ENCODE measurements at regions not wholly inside any gene's neighbourhood (a gene's known extent, or its start where the extent isn't known, plus 50 kb on each side); places are given as distances from the start of the nearest gene placed in this dataset.
"Not testable (repeated sequence)": the region's sequence is repeated elsewhere in the genome, so short reads cannot be mapped to it uniquely, and the experiment has no call there.

DNA sequence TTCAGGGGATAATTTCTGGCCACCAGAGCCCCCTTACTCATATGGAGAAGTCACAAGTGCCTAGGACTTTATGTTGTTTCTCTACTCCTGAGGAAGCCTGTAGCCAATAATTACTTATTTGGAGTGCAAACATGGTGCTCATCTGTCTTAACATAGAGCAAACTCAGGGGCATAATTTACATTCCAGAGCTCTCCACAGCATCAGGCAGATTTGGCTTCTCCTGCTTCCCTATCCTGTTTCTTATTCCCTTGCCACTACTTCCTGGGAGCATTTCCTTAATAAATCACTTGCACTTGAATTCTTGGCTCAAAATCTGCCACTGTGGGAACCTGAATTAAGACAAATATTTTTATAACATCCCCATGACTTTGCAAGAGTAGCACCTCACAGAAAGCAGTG is 960.9 kb downstream of the SOCS6 start:
- Mint-ChIP-seq H3K4me3 (no peak overlapping the region), H3K4me1 (no peaks in the 10 kb centered on the region), H3K27me3 (no peaks in the 10 kb centered on the region), H3K36me3 (no peaks in the 10 kb centered on the region), H3K27ac (no peak overlapping the region), H3K9me3 (no peaks in the 10 kb centered on the region)
- DNase-seq, result no peak
- CTCF ChIA-PET, result no interaction called here

DNA sequence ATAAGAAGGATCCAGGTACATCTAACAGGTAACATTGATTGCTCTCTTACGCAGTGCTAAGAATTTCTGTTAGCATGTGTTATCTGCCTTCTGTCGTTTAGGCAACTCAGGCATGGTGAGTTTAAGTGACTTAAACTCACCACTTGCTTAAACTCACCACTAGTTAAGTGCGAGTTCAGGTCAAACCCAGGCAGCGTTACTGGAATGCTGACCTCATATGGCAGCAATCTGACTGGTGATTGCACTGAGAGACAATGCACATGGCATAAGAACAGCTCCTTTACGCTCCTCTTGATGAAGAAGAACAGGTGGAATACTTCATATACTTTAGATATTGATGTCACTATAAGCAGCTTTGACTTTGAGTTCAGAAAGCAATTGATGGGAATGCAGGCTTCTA is 954.1 kb downstream of the SOCS6 start:
- CTCF ChIA-PET, result no interaction called here
- H3K27ac Mint-ChIP-seq, result no peak overlapping the region
- H3K9me3 Mint-ChIP-seq, result no peaks in the 10 kb centered on the region
- no peaks in the 10 kb centered on the region for H3K4me1 Mint-ChIP-seq
- DNase-seq, result no peak
- no peak overlapping the region for H3K4me3 Mint-ChIP-seq
- no peaks in the 10 kb centered on the region for H3K36me3 Mint-ChIP-seq
- H3K27me3 Mint-ChIP-seq, result no peaks in the 10 kb centered on the region

DNA sequence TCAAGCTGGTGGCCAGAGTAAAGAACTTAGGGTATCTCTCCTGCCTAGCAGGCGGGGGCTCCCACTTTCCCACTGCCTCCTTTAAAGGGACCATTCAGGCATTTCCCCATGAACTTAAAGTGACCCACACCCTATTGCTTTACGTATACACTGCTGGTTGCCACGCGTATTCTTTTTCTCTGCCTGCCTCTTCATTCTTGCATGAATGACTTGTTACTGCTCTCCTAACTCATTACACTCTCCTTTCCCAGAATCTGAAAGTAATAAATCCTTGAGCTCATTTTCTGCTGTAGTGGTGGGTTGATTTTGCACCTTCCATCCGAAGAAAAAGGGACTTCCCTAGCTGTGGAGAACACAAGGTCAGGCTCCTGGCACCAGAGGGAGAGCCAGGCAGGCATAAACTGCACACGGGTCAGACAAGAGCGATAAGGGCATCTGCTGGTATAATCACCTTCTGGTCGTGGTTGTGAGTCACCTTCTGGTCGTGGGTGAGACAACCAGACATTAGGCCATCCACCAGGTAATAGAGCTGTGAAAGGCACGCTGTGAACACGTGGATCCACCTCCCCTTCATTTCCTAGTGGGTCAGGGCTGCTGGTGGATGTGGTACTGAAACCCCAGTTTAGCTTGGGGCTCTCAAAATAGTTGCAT is 950.3 kb downstream of the SOCS6 start:
- Mint-ChIP-seq H3K4me3 (no peak overlapping the region), H3K9me3 (no peaks in the 10 kb centered on the region), H3K27ac (no peak overlapping the region), H3K36me3 (no peaks in the 10 kb centered on the region), H3K27me3 (no peaks in the 10 kb centered on the region), H3K4me1 (no peaks in the 10 kb centered on the region)
- CTCF ChIA-PET, result no interaction called here
- DNase-seq, result no peak

DNA sequence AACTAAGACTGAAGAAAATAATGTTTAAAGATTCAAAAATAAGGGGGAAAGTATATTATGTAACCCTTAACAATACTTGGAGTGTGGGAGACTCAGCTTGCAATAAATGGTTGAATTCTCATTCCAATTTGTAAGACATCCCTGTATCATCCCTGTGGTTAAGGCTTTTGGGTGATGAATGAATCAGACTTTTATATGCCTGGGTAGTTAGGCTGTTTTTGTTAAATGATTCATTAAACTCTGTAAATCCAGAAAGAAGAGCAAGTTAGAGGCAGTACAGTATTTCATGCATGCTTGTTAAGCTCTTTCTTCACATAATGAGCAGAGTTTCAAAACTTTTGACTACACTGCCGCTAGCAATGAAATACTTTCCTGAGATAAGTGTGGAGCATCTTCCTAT is 948.8 kb downstream of the SOCS6 start:
- DNase-seq, result no peak
- H3K36me3 Mint-ChIP-seq, result no peaks in the 10 kb centered on the region
- H3K4me3 Mint-ChIP-seq, result no peak overlapping the region
- no peaks in the 10 kb centered on the region for H3K9me3 Mint-ChIP-seq
- no peak overlapping the region for H3K27ac Mint-ChIP-seq
- no peaks in the 10 kb centered on the region for H3K27me3 Mint-ChIP-seq
- CTCF ChIA-PET, result no interaction called here
- H3K4me1 Mint-ChIP-seq, result no peaks in the 10 kb centered on the region

DNA sequence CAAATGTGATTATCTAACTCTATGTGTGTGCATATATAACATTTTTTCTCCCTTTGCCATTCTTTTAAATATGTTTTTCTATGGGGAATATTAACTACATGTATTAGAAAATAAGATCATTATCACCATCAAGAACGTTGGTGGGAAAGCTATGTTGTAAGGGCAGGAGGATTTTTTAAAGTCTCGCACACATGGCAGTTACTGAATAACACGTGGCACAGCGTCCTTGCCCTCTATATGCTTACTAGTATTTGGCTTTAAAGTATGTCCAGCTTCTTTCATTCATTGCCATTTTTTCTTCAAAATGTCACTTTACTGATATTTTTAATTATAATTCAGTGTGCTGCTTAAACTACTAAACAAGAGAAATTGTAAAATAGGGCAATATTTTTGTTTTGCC is 944.3 kb downstream of the SOCS6 start:
- Mint-ChIP-seq H3K27ac (no peak overlapping the region), H3K4me3 (no peak overlapping the region), H3K36me3 (no peaks in the 10 kb centered on the region), H3K27me3 (no peaks in the 10 kb centered on the region), H3K4me1 (no peaks in the 10 kb centered on the region), H3K9me3 (no peaks in the 10 kb centered on the region)
- CTCF ChIA-PET, result no interaction called here
- DNase-seq, result no peak

DNA sequence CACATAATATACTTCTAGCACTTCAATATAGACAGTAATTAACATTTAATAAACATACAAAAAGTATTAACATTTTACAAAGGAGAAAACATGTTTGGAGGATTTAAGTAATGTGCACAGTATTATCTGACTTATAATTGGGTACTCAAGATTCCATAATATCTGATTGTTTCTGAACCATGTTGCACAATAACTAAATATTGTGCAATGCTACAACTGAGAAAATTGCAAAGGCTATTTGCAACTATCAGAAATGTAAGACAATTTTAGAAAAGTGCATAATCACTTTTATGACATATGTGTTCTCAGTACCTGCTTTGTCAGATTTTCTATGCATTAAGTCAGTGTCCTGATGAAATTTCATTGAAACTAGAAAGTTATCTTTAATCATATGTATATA is 934.6 kb downstream of the SOCS6 start:
- Mint-ChIP-seq H3K27ac (no peak overlapping the region), H3K4me3 (no peak overlapping the region), H3K36me3 (no peaks in the 10 kb centered on the region), H3K27me3 (no peaks in the 10 kb centered on the region), H3K4me1 (no peaks in the 10 kb centered on the region), H3K9me3 (no peaks in the 10 kb centered on the region)
- no peak for DNase-seq
- CTCF ChIA-PET, result no interaction called here

DNA sequence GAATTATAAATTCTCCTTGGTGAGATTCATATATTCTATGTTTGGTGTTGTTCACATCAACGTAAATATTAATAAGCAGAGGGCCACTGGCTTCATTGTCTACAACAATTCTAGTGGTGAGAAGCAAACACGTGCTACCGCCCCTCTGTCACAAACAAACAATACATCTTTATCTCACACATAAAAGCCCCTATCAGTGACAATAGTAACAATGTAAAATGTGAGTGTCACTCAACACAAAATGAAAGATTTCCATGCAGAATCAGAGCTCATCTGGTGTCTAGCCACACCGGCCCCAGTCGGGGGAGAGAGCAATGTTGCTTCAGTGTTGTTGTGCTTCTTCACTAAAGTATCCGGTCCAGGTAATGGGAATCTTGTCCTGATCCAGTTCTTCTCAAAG is 932.6 kb downstream of the SOCS6 start:
- CTCF ChIA-PET, result no interaction called here
- Mint-ChIP-seq H3K36me3 (no peaks in the 10 kb centered on the region), H3K4me3 (no peak overlapping the region), H3K9me3 (no peaks in the 10 kb centered on the region), H3K4me1 (no peaks in the 10 kb centered on the region), H3K27ac (no peak overlapping the region), H3K27me3 (no peaks in the 10 kb centered on the region)
- no peak for DNase-seq

DNA sequence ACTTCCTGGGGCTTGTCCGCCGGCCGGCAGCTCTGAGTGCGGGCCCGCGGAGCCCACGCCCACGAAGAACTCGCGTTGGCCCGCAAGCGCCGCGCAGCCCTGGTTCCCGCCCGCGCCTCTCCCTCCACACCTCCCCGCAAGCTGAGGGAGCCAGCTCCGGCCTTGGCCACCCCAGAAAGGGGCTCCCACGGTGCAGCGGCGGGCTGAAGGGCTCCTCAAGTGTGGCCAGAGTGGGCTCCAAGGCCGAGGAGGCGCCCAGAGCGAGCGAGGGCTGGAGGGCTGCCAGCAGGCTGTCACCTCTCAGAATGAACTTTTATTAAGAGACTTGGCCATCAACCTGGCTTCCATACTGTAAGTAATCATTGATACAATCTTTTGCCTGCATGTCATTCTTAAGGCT is 923.9 kb downstream of the SOCS6 start:
- H3K4me3 Mint-ChIP-seq, H3K27ac Mint-ChIP-seq, H3K27me3 Mint-ChIP-seq, DNase-seq, H3K4me1 Mint-ChIP-seq, H3K36me3 Mint-ChIP-seq, CTCF ChIA-PET, H3K9me3 Mint-ChIP-seq: not testable (repeated sequence)

DNA sequence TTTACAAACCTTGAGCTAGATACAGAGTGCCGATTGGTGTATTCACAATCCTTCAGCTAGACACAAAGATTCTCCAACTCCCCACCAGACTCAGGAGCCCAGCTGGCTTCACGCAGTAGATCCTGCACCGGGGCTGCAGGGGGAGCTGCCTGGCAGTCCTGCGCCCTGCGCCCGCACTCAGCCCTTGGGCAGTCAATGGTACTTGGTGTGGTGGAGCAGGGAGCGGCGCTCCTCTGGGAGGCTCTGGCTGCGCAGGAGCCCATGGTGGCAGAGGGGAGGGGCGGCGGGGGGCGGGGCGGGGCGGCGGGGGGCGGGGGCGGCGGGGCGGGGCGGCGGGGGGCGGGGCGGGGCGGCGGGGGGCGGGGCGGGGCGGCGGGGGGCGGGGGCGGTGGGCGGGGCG is 923.4 kb downstream of the SOCS6 start:
- Mint-ChIP-seq H3K9me3 (peaks cover 2% of the 10 kb centered on the region), H3K27ac (no peak overlapping the region), H3K36me3 (no peaks in the 10 kb centered on the region), H3K4me3 (no peak overlapping the region), H3K27me3 (no peaks in the 10 kb centered on the region), H3K4me1 (no peaks in the 10 kb centered on the region)
- CTCF ChIA-PET, result no interaction called here
- DNase-seq, result no peak

DNA sequence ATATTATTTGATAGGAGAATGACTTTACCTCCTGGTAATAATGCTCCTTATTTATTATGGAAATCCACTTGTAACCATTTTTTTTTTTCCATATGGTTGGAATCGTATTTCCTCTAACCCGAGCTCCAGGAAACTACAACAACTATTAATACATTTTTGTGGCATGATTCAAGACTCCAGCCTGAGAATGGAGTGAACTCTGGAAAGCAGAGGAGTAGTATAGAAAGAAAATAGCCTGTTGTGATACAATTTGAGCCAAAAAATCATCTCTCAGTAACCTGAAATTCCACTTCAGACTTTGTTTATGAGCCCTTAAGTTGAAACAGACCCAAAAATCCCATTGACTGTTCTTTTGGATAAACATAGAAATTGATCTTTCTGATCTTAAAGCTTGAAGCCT is 921.1 kb downstream of the SOCS6 start:
- Mint-ChIP-seq H3K27ac (no peak overlapping the region), H3K36me3 (no peaks in the 10 kb centered on the region), H3K4me3 (no peak overlapping the region), H3K4me1 (no peaks in the 10 kb centered on the region), H3K9me3 (peaks cover 2% of the 10 kb centered on the region), H3K27me3 (no peaks in the 10 kb centered on the region)
- CTCF ChIA-PET, result no interaction called here
- no peak for DNase-seq

DNA sequence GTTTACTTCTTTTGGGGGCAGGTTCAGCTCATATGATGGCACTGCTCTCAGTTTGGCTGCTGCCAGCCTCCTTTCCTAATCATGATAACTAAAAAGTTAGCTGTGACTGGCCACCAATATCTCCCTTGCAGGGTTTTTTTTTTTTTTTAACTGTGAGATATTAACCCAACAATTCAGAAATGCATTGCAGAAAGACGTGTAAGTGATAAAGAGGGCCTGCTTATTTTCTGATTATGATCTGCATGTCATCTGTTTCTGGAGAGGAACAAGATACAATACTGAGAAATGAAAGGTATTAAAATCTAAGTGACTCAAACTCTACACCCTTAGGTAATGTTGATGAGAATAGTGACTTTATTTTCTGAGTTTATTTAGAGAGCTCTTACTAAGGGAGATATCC is 905.6 kb downstream of the SOCS6 start:
- CTCF ChIA-PET, result no interaction called here

DNA sequence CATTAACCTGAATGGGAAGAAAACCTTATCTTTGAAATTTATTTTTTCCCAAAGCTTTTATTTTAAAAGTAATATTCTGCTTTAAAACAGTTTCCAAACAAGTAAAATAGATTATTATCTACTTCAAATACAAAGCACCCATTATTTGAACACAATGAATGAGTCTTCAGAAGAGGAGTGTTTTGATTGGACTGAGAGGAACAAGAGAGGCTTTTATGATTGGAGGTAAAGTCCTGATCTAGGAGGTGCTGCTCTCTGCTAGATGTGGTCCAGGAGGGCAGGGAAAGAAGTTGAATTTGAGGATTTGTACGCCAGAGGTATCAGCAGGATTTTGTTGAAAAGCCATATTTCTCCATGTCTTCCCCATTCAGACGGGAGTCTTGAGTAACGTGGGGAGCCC is 900.7 kb downstream of the SOCS6 start:
- CTCF ChIA-PET, result no interaction called here
- no peak for DNase-seq
- Mint-ChIP-seq H3K9me3 (no peaks in the 10 kb centered on the region), H3K36me3 (no peaks in the 10 kb centered on the region), H3K27me3 (no peaks in the 10 kb centered on the region), H3K4me1 (no peaks in the 10 kb centered on the region), H3K27ac (no peak overlapping the region), H3K4me3 (no peak overlapping the region)

More for the DNA sequence above, 905.6 kb downstream of the SOCS6 start:
- no peak overlapping the region for H3K4me3 Mint-ChIP-seq
- H3K36me3 Mint-ChIP-seq, result no peaks in the 10 kb centered on the region
- no peaks in the 10 kb centered on the region for H3K27me3 Mint-ChIP-seq
- H3K4me1 Mint-ChIP-seq, result no peaks in the 10 kb centered on the region
- no peak overlapping the region for H3K27ac Mint-ChIP-seq
- H3K9me3 Mint-ChIP-seq, result no peaks in the 10 kb centered on the region
- DNase-seq, result no peak

DNA sequence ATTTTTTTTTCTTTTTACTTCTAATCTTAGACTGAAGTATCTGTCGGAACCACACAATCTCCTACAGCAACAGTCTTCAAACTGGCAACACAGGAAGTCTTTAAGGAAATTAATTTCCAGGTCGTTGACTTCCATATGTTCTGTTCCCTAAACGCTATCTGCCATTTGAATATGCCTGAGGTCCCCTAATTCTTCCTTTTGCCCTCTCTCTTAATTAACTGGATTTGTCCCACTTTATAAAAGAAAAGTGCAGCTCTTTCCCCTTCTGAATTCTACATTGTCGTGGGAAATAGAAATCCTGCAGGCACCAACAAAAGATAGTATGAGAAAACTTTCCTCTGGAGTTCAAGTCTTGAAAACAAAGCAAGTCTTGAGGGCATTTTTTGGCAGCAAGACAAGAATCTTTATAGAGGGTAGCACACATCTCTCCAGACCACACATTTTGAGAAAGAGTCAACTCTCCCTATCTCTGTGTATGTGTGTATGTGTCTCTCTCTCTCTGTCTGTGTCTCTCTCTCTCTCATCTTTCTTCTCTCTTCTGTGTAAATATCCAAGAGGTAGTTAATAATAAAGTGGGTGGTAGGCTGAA is 879.8 kb downstream of the SOCS6 start:
- H3K27me3 Mint-ChIP-seq, result no peaks in the 10 kb centered on the region
- no peaks in the 10 kb centered on the region for H3K36me3 Mint-ChIP-seq
- no peaks in the 10 kb centered on the region for H3K9me3 Mint-ChIP-seq
- H3K27ac Mint-ChIP-seq, result no peak overlapping the region
- CTCF ChIA-PET, result no interaction called here
- DNase-seq, result no peak
- H3K4me1 Mint-ChIP-seq, result no peaks in the 10 kb centered on the region
- no peak overlapping the region for H3K4me3 Mint-ChIP-seq

DNA sequence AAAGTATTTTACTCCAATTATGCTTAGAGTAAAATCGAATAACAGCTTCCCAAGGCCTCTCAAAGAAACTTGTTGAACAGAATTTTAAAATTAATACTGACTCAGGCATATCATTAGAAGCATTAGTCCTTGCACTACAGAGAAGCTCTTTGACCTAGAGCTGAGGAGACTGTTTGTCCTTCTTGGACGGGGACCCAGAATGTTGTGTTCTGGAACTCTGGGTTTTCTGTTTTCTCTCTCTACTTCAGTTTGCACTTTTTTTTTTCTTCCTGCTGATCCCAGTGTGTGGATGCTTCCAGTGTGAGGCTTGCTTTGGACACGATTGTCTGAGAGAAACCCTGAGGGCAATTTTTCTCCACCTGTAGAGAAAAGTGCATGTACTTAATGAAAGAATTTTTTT is 847.6 kb downstream of the SOCS6 start:
- CTCF ChIA-PET, result interaction anchor here (0.5 kb wide), 1 partner anchor 22 kb away, joined by 3 read pairs; no protein-coding TSS in a partner anchor
- Mint-ChIP-seq H3K9me3 (peaks cover 2% of the 10 kb centered on the region), H3K27ac (no peak overlapping the region), H3K36me3 (no peaks in the 10 kb centered on the region), H3K4me1 (no peaks in the 10 kb centered on the region), H3K27me3 (no peaks in the 10 kb centered on the region), H3K4me3 (no peak overlapping the region)
- DNase-seq, result no peak

DNA sequence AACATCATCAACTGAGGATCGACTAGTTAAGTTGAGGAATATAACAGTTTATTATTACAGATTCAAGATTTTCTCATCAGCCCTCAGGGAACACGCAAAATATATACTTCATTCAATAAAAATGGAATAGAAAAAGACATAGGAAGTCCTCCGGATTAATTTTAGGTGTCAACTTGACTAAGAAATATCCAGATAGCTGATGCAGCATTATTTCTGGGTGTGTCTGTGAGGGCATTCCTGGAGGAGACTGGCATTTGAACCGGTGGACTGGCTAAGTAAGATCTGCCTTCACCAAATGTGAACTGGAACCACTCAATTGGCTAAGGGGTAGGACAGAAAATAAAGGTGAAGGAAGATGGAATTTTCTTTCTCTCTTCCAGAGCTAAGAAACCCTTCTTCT is 845.3 kb downstream of the SOCS6 start:
- CTCF ChIA-PET, result no interaction called here
- Mint-ChIP-seq H3K36me3 (no peaks in the 10 kb centered on the region), H3K27ac (no peak overlapping the region), H3K4me3 (no peak overlapping the region), H3K9me3 (peaks cover 4% of the 10 kb centered on the region), H3K4me1 (no peaks in the 10 kb centered on the region), H3K27me3 (no peaks in the 10 kb centered on the region)
- no peak for DNase-seq

DNA sequence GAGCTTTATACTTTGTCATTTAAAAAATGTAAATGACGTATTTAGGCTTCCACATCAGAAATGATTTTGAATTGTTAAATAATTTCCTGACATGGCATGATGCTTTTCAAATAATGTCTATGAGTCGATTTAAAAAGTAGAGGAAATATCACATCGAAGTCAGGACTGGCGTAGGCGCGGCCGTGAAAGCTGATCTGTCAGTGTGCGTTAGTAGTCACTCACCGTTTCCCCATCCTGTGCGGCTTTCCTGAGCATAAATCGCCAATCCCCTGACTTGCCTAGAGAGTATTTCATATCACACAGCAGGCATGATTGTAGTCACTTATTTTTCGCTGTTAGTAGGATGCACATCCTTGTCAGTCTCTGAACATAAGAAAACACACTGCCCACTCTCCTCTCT is 843.1 kb downstream of the SOCS6 start:
- Mint-ChIP-seq H3K4me3 (no peak overlapping the region), H3K4me1 (no peaks in the 10 kb centered on the region), H3K27me3 (no peaks in the 10 kb centered on the region), H3K36me3 (no peaks in the 10 kb centered on the region), H3K27ac (no peak overlapping the region), H3K9me3 (peaks cover 4% of the 10 kb centered on the region)
- no peak for DNase-seq
- CTCF ChIA-PET, result no interaction called here
